IMR-90 (cell line): ENCODE measurements at regions not wholly inside any gene's neighbourhood (a gene's known extent, or its start where the extent isn't known, plus 50 kb on each side); places are given as distances from the start of the nearest gene placed in this dataset.

Experiments used
- BHLHE40 ChIP-seq: fragments of 150-350 bp; IDR thresholded peaks from 2 replicates; pipeline ENCODE4 v1.6.1; 2016; ENCODE audit warnings: mild to moderate bottlenecking, low read depth, low read length
- CEBPB ChIP-seq: IDR thresholded peaks from 2 replicates; pipeline ENCODE4 v1.6.1; 2012; ENCODE audit warnings: low read depth, low read length, improper control_type of control experiment
- CTCF ChIP-seq: conservative IDR thresholded peaks from 2 replicates; pipeline ENCODE4 v1.5.1; 2012; ENCODE audit warnings: mild to moderate bottlenecking, low read depth, low read length, improper control_type of control experiment
- MAFK ChIP-seq: IDR thresholded peaks from 2 replicates; pipeline ENCODE4 v1.6.1; 2012; ENCODE audit warnings: low read depth, low read length, improper control_type of control experiment
- MAZ ChIP-seq: IDR thresholded peaks from 2 replicates; pipeline ENCODE4 v1.6.1; 2012; ENCODE audit warnings: low read depth, mild to moderate bottlenecking, low read length, improper control_type of control experiment, moderate library complexity, borderline replicate concordance
- POLR2A ChIP-seq: IDR thresholded peaks from 2 replicates; pipeline ENCODE4 v1.6.1; 2012; ENCODE audit warnings: mild to moderate bottlenecking, low read depth, low read length
- RAD21 ChIP-seq: IDR thresholded peaks from 2 replicates; pipeline ENCODE4 v1.6.1; 2012; ENCODE audit warnings: low read length, improper control_type of control experiment

- TF ChIP-seq CEBPB (no peak), CTCF (no peak), MAFK (no peak), POLR2A (no peak), RAD21 (no peak), BHLHE40 (no peak), MAZ (no peak)
These were observed 606.7 kb upstream of the CITED2 start for GRCh38 chr6:139981066-139981624.
